GM18858 (cell line): ENCODE measurements at regions not wholly inside any gene's neighbourhood (a gene's known extent, or its start where the extent isn't known, plus 50 kb on each side); places are given as distances from the start of the nearest gene placed in this dataset.
"Not testable (repeated sequence)": the region's sequence is repeated elsewhere in the genome, so short reads cannot be mapped to it uniquely, and the experiment has no call there.

Experiments
- ATAC-seq: cut with Tn5 transposase; IDR thresholded peaks from one replicate; pipeline ENCODE4 v1.9.1; 2021; ENCODE audit not compliant: unreplicated experiment

GRCh38 chr5:33059081-33059480 is 348.0 kb downstream of the NPR3 start:
- no peak for ATAC-seq

GRCh38 chr5:33065131-33065530 is 354.0 kb downstream of the NPR3 start:
- no peak for ATAC-seq

GRCh38 chr5:33067291-33067690 is 356.2 kb downstream of the NPR3 start:
- ATAC-seq: no peak

GRCh38 chr5:33068786-33069185 is 357.7 kb downstream of the NPR3 start:
- no peak for ATAC-seq

- no peak for ATAC-seq
Measured at GRCh38 chr5:33072296-33072695, 361.2 kb downstream of the NPR3 start.

GRCh38 chr5:33072726-33073125 is 361.6 kb downstream of the NPR3 start:
- ATAC-seq: no peak

GRCh38 chr5:33073881-33074327 is 362.8 kb downstream of the NPR3 start:
- no peak for ATAC-seq

GRCh38 chr5:33074548-33074947 is 363.4 kb downstream of the NPR3 start:
- ATAC-seq: no peak

GRCh38 chr5:33075731-33076130 is 364.6 kb downstream of the NPR3 start:
- no peak for ATAC-seq

GRCh38 chr5:33079548-33079947 is 361.2 kb upstream of the TARS1 start:
- no peak for ATAC-seq

GRCh38 chr5:33080287-33080686 is 360.5 kb upstream of the TARS1 start:
- ATAC-seq: no peak

- no peak for ATAC-seq
Measured at GRCh38 chr5:33088176-33088575, 352.6 kb upstream of the TARS1 start.

- no peak for ATAC-seq
Measured at GRCh38 chr5:33091571-33092363, 349.0 kb upstream of the TARS1 start.

GRCh38 chr5:33092719-33093118 is 348.0 kb upstream of the TARS1 start:
- no peak for ATAC-seq

GRCh38 chr5:33102551-33102950 is 338.2 kb upstream of the TARS1 start:
- no peak for ATAC-seq

- no peak for ATAC-seq
Measured at GRCh38 chr5:33105521-33105941, 335.2 kb upstream of the TARS1 start.

GRCh38 chr5:33110496-33110895 is 330.3 kb upstream of the TARS1 start:
- ATAC-seq: not testable (repeated sequence)

- ATAC-seq: no peak
Measured at GRCh38 chr5:33114361-33114760, 326.4 kb upstream of the TARS1 start.

GRCh38 chr5:33115467-33115866 is 325.3 kb upstream of the TARS1 start:
- no peak for ATAC-seq

GRCh38 chr5:33118761-33119415 is 321.9 kb upstream of the TARS1 start:
- no peak for ATAC-seq

- ATAC-seq: no peak
Measured at GRCh38 chr5:33120671-33121070, 320.1 kb upstream of the TARS1 start.

GRCh38 chr5:33129309-33129708 is 311.5 kb upstream of the TARS1 start:
- ATAC-seq: no peak
